ENCODE measurements at regions not wholly inside any gene's neighbourhood (a gene's known extent, or its start where the extent isn't known, plus 50 kb on each side); places are given as distances from the start of the nearest gene placed in this dataset.

GRCh38 chr2:125684256-125684655 lies 971.7 kb upstream of the GYPC start:
- H3K4me3 ChIP-seq (ENCODE audit: low read depth, low read length), result no peak overlapping the region
- no peak for TF ChIP-seq CTCF (IDR thresholded peaks at IDR 0.05; ENCODE audit: control insufficient read depth, extremely low read depth, insufficient read depth)
- DNase-seq (ENCODE audit: low read depth), result no peak

DNA sequence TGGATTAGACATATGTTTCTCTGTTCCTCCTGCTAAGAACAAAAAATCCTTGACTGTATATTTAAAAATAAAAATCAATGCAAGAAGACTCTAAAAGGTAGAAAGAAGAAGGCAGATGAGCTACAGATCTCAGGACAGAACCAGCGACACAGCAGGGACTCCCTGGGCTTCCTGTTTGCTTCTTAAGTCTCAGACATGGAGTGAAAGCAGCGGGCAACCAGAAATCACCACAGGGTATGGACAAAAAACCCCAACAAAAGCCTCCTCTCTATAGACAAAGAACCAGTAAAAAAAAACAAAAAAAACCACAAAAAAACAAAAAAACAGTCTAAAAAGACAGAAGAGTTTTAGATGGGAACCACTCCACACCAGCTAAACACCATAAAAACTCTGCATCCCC lies 971.0 kb upstream of the GYPC start:
- no peak overlapping the region for H3K4me3 ChIP-seq (ENCODE audit: low read depth, low read length)
- no peak for TF ChIP-seq CTCF (IDR thresholded peaks at IDR 0.05; ENCODE audit: control insufficient read depth, extremely low read depth, insufficient read depth)
- DNase-seq (ENCODE audit: low read depth), result no peak

DNA sequence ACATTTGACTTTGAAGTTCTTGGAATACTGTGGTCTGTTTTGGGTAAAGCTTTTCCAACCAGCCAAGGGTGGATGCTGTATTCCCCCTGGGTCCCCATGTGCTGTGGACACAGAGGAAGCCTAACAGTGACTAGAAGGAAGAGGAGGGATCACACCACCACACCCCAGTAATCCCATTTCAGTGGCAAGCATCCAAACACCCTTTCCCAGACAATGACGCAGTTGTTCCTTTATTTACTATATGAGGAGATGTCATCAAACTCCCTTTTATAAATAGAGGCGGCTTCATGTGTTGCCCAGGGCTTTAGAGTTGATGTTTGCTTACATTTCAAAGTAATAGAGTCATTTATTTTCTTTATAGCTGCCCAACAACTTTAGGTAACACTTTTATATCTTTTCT lies 959.4 kb upstream of the GYPC start:
- no peak for TF ChIP-seq CTCF (IDR thresholded peaks at IDR 0.05; ENCODE audit: control insufficient read depth, extremely low read depth, insufficient read depth)
- H3K4me3 ChIP-seq (ENCODE audit: low read depth, low read length), result no peak overlapping the region
- DNase-seq (ENCODE audit: low read depth), result no peak

DNA sequence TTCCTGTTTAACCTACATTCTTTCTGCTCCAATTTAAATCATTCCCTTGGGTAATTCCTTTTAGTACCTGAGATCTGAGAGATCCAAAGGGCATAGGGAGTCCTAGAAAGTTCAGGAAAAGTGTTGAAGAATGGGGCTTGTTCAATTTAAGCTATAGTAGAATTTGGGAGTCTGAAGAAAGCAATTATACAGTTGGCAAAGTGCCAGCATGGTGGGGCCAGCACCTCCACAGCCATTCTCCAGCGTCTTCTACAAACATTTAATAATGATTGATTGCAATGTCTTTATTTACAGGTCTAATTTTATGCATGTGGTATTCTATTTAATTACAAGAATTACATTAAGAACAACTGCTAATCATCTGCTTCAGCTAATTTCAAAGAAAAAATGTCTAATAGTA lies 957.7 kb upstream of the GYPC start:
- H3K4me3 ChIP-seq (ENCODE audit: low read depth, low read length), result no peak overlapping the region
- no peak for TF ChIP-seq CTCF (IDR thresholded peaks at IDR 0.05; ENCODE audit: control insufficient read depth, extremely low read depth, insufficient read depth)
- DNase-seq (ENCODE audit: low read depth), result no peak

DNA sequence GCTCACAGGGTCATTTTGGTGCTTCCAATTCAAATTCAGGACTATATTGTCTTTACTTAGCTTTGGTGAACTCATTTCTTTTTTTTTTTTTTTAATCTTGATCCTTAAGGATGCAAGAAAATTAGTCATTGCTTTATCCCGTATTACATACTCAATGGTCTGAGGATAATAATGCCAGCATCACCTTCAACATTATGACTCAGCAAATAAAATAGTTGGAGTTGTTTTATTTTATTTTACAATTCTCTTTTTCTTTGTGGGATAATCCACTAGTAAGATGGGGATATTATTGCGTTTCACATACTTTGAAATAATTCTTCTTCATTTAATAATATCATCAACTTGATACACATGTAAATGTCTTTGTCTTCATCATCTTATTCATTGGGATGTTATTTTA lies 954.9 kb upstream of the GYPC start:
- H3K4me3 ChIP-seq (ENCODE audit: low read depth, low read length), result no peak overlapping the region
- TF ChIP-seq CTCF (IDR thresholded peaks at IDR 0.05; ENCODE audit: control insufficient read depth, extremely low read depth, insufficient read depth), result no peak

GRCh38 chr2:125707611-125708010 lies 948.3 kb upstream of the GYPC start:
- no peak overlapping the region for H3K4me3 ChIP-seq (ENCODE audit: low read depth, low read length)
- no peak for TF ChIP-seq CTCF (IDR thresholded peaks at IDR 0.05; ENCODE audit: control insufficient read depth, extremely low read depth, insufficient read depth)
- DNase-seq (ENCODE audit: low read depth), result no peak

More for the DNA sequence above, 954.9 kb upstream of the GYPC start:
- no peak for DNase-seq (ENCODE audit: low read depth)

- H3K4me3 ChIP-seq (ENCODE audit: low read depth, low read length), result no peak overlapping the region
- DNase-seq (ENCODE audit: low read depth), result no peak
- no peak for TF ChIP-seq CTCF (IDR thresholded peaks at IDR 0.05; ENCODE audit: control insufficient read depth, extremely low read depth, insufficient read depth)
Measured at GRCh38 chr2:125710561-125710960, 945.4 kb upstream of the GYPC start.
